Choroid plexus epithelial cell (primary cell): ENCODE measurements at regions not wholly inside any gene's neighbourhood (a gene's known extent, or its start where the extent isn't known, plus 50 kb on each side); places are given as distances from the start of the nearest gene placed in this dataset.

Experiments
- DNase-seq: peaks from one replicate; pipeline ENCODE4 v3.0.0-alpha.2; 2010; ENCODE audit warnings: low read depth
- H3K4me3 ChIP-seq: 2 replicates; pipeline ENCODE4 v1.5.1; 2011; ENCODE audit warnings: low read depth, mild to moderate bottlenecking, control low read depth, low read length, moderate library complexity
- TF ChIP-seq, protein P1 (sequence below): conservative IDR thresholded peaks from 2 replicates; pipeline ENCODE4 v1.5.1; 2011; ENCODE audit warnings: low read depth, mild to moderate bottlenecking, control low read depth, inconsistent platforms, low read length, moderate library complexity

- no peak for DNase-seq
- TF ChIP-seq, protein P1, sequence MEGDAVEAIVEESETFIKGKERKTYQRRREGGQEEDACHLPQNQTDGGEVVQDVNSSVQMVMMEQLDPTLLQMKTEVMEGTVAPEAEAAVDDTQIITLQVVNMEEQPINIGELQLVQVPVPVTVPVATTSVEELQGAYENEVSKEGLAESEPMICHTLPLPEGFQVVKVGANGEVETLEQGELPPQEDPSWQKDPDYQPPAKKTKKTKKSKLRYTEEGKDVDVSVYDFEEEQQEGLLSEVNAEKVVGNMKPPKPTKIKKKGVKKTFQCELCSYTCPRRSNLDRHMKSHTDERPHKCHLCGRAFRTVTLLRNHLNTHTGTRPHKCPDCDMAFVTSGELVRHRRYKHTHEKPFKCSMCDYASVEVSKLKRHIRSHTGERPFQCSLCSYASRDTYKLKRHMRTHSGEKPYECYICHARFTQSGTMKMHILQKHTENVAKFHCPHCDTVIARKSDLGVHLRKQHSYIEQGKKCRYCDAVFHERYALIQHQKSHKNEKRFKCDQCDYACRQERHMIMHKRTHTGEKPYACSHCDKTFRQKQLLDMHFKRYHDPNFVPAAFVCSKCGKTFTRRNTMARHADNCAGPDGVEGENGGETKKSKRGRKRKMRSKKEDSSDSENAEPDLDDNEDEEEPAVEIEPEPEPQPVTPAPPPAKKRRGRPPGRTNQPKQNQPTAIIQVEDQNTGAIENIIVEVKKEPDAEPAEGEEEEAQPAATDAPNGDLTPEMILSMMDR = no peak
- no peak overlapping the region for H3K4me3 ChIP-seq
These were observed 137.8 kb upstream of the ZFHX3 start for GRCh38 chr16:73185737-73186136.

- DNase-seq = peak; percentile 39
- H3K4me3 ChIP-seq = no peak overlapping the region
- TF ChIP-seq, protein P1 = peak; percentile 33
These were observed 135.7 kb upstream of the ZFHX3 start for GRCh38 chr16:73183611-73184092.

- no peak overlapping the region for H3K4me3 ChIP-seq
- DNase-seq = no peak
These were observed 131.9 kb upstream of the ZFHX3 start for GRCh38 chr16:73179705-73180331.

GRCh38 chr16:73177729-73178295 is 129.9 kb upstream of the ZFHX3 start:
- TF ChIP-seq, protein P1 = no peak
- DNase-seq = no peak
- no peak overlapping the region for H3K4me3 ChIP-seq

More at GRCh38 chr16:73179705-73180331, 131.9 kb upstream of the ZFHX3 start:
- TF ChIP-seq, protein P1 = no peak

- TF ChIP-seq, protein P1 = peak; percentile 53
- H3K4me3 ChIP-seq = no peak overlapping the region
- DNase-seq = peak; percentile 93
These were observed 128.7 kb upstream of the ZFHX3 start for GRCh38 chr16:73176577-73177013.

- TF ChIP-seq, protein P1 = no peak
- no peak for DNase-seq
- peak overlapping the region; percentile 1 for H3K4me3 ChIP-seq
These were observed 125.2 kb upstream of the ZFHX3 start for GRCh38 chr16:73172973-73173709.
